ENCODE measurements at regions not wholly inside any gene's neighbourhood (a gene's known extent, or its start where the extent isn't known, plus 50 kb on each side); places are given as distances from the start of the nearest gene placed in this dataset.

GRCh38 chr9:1331546-1332038 is 281.4 kb downstream of the DMRT2 start:
- DNase-seq (ENCODE audit: low read depth in 2 of 2), result no peak

GRCh38 chr9:1332156-1332555 is 282.0 kb downstream of the DMRT2 start:
- DNase-seq (ENCODE audit: low read depth in 2 of 2), result no peak

- no peak for DNase-seq (ENCODE audit: low read depth in 2 of 2)
Measured at GRCh38 chr9:1335174-1335573, 285.0 kb downstream of the DMRT2 start.

- DNase-seq (ENCODE audit: low read depth in 2 of 2), result no peak
Measured at GRCh38 chr9:1337169-1337568, 287.0 kb downstream of the DMRT2 start.

- no peak for DNase-seq (ENCODE audit: low read depth in 2 of 2)
Measured at GRCh38 chr9:1340390-1340789, 290.2 kb downstream of the DMRT2 start.

- DNase-seq (ENCODE audit: low read depth in 2 of 2), result no peak
Measured at GRCh38 chr9:1353291-1353690, 303.1 kb downstream of the DMRT2 start.

- DNase-seq (ENCODE audit: low read depth in 2 of 2), result no peak
Measured at GRCh38 chr9:1354086-1354485, 303.9 kb downstream of the DMRT2 start.

GRCh38 chr9:1354606-1355005 is 304.4 kb downstream of the DMRT2 start:
- DNase-seq (ENCODE audit: low read depth in 2 of 2), result no peak

GRCh38 chr9:1355656-1356055 is 305.5 kb downstream of the DMRT2 start:
- DNase-seq (ENCODE audit: low read depth in 2 of 2), result no peak

GRCh38 chr9:1362845-1363244 is 312.7 kb downstream of the DMRT2 start:
- DNase-seq (ENCODE audit: low read depth in 2 of 2), result no peak

- no peak for DNase-seq (ENCODE audit: low read depth in 2 of 2)
Measured at GRCh38 chr9:1366276-1366675, 316.1 kb downstream of the DMRT2 start.

GRCh38 chr9:1369297-1369696 is 319.1 kb downstream of the DMRT2 start:
- no peak for DNase-seq (ENCODE audit: low read depth in 2 of 2)

GRCh38 chr9:1373445-1373844 is 323.3 kb downstream of the DMRT2 start:
- no peak for DNase-seq (ENCODE audit: low read depth in 2 of 2)

GRCh38 chr9:1383899-1384455 is 333.8 kb downstream of the DMRT2 start:
- DNase-seq (ENCODE audit: low read depth in 2 of 2), result no peak

GRCh38 chr9:1384816-1385215 is 334.7 kb downstream of the DMRT2 start:
- no peak for DNase-seq (ENCODE audit: low read depth in 2 of 2)

GRCh38 chr9:1386420-1386819 is 336.3 kb downstream of the DMRT2 start:
- no peak for DNase-seq (ENCODE audit: low read depth in 2 of 2)

GRCh38 chr9:1388216-1388615 is 338.1 kb downstream of the DMRT2 start:
- DNase-seq (ENCODE audit: low read depth in 2 of 2), result no peak

GRCh38 chr9:1400983-1401382 is 350.8 kb downstream of the DMRT2 start:
- DNase-seq (ENCODE audit: low read depth in 2 of 2), result no peak

GRCh38 chr9:1404940-1405339 is 354.8 kb downstream of the DMRT2 start:
- DNase-seq (ENCODE audit: low read depth in 2 of 2), result no peak

GRCh38 chr9:1411826-1412225 is 361.7 kb downstream of the DMRT2 start:
- no peak for DNase-seq (ENCODE audit: low read depth in 2 of 2)

GRCh38 chr9:1414711-1415131 is 364.6 kb downstream of the DMRT2 start:
- no peak for DNase-seq (ENCODE audit: low read depth in 2 of 2)

- DNase-seq (ENCODE audit: low read depth in 2 of 2), result no peak
Measured at GRCh38 chr9:1415146-1415545, 365.0 kb downstream of the DMRT2 start.

GRCh38 chr9:1416261-1416660 is 366.1 kb downstream of the DMRT2 start:
- no peak for DNase-seq (ENCODE audit: low read depth in 2 of 2)

- no peak for DNase-seq (ENCODE audit: low read depth in 2 of 2)
Measured at GRCh38 chr9:1421436-1421835, 371.3 kb downstream of the DMRT2 start.

Measured in activated CD4-positive, alpha-beta T cell treated with anti-CD3 and anti-CD28 coated beads for 24 hours (primary cell).